GM20000 (cell line): ENCODE measurements at regions not wholly inside any gene's neighbourhood (a gene's known extent, or its start where the extent isn't known, plus 50 kb on each side); places are given as distances from the start of the nearest gene placed in this dataset.
"Not testable (repeated sequence)": the region's sequence is repeated elsewhere in the genome, so short reads cannot be mapped to it uniquely, and the experiment has no call there.

Experiments used
- DNase-seq: peaks from one replicate; pipeline ENCODE4 v3.0.0; 2012; ENCODE audit warnings: low spot score
- TF ChIP-seq, protein P1 (sequence below): IDR thresholded peaks from 2 replicates; pipeline ENCODE4 v1.5.1; 2012; ENCODE audit warnings: mild to moderate bottlenecking, control low read depth; ENCODE audit errors: extremely low read depth, missing control alignments

DNA sequence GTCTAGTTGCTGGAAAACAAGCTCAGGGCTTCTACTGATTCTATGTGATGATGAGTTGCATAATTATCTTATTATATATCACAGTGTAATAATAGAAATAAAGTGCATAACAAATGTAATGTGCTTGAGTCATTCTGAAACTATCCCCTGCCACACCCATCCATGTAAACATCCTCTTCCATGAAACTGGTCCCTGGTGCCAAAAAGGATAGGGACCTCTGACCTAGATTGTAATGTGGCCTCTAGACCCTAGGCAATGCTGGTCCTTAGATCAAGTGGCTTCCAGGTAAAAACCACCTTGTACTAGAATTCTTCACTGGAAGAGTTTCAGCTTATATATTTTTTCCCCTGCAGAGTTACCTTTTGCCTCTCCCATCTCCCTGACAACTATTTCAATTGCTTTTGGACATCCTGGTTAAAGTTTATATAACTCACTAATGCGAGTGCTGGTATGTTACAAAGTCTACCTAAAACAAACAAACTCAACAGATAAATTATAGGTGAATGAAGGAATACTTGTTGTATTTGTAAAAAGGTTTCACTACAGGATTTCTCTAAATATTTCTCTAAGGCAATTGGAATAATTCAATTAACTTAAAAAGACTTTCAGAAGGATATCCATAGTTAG lies 462.5 kb downstream of the NAV3 start:
- DNase-seq = no peak
- TF ChIP-seq, protein P1, sequence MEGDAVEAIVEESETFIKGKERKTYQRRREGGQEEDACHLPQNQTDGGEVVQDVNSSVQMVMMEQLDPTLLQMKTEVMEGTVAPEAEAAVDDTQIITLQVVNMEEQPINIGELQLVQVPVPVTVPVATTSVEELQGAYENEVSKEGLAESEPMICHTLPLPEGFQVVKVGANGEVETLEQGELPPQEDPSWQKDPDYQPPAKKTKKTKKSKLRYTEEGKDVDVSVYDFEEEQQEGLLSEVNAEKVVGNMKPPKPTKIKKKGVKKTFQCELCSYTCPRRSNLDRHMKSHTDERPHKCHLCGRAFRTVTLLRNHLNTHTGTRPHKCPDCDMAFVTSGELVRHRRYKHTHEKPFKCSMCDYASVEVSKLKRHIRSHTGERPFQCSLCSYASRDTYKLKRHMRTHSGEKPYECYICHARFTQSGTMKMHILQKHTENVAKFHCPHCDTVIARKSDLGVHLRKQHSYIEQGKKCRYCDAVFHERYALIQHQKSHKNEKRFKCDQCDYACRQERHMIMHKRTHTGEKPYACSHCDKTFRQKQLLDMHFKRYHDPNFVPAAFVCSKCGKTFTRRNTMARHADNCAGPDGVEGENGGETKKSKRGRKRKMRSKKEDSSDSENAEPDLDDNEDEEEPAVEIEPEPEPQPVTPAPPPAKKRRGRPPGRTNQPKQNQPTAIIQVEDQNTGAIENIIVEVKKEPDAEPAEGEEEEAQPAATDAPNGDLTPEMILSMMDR = no peak

DNA sequence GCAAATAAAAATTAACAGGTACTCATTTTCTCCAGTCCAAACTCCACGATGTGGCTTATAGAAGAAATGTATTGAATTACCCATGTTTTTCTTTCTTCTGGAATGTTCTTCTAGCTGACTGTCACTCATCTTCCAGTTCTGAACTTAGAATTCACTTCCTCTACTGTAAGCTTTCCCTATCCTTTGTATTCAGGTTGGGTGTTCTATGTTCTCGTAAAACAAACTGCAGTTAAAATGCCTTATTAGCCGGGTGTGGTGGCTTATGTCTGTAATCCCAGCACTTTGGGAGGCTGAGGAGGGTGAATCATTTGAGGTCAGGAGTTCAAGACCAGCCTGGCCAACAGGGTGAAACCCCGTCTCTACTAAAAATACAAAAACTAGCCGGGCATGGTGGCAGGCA lies 470.6 kb downstream of the NAV3 start:
- DNase-seq = not testable (repeated sequence)

DNA sequence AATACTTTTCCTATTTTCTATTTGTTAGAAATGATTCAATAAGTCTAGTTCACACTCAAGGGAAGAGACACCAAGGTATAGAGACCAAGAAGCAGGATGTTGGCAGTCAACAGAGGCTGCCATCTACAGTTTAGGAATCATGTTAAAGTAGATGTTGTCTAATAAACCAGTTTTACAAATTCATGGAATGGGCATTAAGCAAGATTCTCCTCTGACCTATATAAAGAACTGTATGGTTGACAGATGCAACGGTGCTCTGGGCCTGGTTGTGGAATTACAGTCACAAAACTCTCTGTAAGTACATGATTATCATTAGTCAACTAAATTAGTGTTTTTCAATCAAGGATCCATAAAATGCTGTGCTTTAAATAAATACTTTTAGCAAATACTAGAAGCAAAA lies 475.1 kb downstream of the NAV3 start:
- TF ChIP-seq, protein P1 = no peak
- DNase-seq = no peak

DNA sequence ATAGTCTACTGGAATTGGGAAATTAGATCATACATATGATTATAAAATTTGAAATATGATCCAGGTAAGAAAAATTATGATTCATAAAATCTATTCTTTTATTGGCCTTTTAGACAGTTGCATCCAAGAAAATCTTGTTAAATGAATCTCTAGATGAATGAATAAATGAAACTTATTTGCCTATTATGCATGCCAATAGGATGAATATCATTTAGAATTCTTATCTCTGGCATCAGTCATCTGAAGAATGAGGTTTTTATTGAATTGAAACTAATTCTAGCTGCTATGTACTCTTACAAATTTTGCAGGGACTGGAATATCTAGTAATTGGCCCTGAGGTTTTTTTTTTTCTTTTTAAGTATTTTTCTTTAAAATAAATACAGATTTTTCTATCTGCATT lies 475.5 kb downstream of the NAV3 start:
- TF ChIP-seq, protein P1 = no peak
- no peak for DNase-seq

DNA sequence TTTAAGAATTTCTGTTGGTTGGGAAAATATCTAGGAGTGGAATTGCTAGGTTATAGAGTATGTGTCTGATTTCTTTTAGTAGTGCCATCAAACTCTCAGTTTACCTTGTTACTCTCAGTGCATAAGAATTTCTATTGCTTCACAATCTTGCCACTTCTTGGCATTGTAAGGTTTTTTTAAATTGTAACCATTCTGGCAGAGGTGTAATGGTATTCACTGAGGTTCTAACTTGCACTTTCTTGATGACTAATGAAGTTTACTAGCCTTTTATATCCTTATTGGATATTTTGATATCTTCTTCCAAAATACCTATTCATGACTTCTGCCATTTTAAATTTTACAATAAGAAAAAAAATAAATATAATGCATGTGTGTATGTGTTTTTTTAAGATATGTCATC lies 478.0 kb downstream of the NAV3 start:
- TF ChIP-seq, protein P1 = no peak
- DNase-seq = no peak

DNA sequence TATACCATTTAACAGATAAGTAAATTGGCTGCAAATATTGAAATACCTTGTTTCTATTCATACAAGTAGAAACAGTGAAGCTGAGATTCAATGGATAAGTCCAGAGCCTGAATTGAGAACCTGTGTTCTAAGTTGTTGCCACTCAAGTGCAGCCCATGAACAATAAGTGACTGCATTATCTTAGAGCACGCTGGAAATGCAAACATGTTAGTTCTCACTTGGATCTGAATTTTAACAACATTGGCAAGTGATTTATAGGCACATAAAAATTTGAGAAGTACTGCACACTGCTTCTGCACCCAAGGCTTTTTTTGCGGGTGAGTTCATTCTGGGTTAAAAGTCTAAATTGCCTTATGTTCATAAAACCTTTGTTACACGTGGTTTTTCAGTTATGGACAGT lies 484.3 kb downstream of the NAV3 start:
- no peak for DNase-seq
- TF ChIP-seq, protein P1 = no peak

DNA sequence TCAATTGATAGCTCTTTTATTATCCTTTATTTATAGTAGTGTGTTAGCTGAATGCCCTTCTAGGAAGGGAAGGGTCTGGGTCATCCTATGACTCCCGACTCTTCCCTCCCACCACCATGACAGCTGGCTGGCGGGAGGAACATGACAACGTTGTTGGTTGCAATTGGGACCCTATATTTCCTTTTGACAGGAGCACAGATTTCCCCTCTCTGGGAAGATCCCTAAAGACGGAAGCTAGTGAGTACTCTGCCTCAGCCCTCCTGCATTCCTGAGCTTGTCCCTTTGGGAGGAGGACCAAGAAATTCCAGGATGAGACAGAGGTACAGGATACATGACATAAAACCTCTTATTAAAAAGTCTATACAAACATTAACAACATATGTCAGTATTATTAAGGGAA lies 485.4 kb downstream of the NAV3 start:
- no peak for DNase-seq
- TF ChIP-seq, protein P1 = no peak

DNA sequence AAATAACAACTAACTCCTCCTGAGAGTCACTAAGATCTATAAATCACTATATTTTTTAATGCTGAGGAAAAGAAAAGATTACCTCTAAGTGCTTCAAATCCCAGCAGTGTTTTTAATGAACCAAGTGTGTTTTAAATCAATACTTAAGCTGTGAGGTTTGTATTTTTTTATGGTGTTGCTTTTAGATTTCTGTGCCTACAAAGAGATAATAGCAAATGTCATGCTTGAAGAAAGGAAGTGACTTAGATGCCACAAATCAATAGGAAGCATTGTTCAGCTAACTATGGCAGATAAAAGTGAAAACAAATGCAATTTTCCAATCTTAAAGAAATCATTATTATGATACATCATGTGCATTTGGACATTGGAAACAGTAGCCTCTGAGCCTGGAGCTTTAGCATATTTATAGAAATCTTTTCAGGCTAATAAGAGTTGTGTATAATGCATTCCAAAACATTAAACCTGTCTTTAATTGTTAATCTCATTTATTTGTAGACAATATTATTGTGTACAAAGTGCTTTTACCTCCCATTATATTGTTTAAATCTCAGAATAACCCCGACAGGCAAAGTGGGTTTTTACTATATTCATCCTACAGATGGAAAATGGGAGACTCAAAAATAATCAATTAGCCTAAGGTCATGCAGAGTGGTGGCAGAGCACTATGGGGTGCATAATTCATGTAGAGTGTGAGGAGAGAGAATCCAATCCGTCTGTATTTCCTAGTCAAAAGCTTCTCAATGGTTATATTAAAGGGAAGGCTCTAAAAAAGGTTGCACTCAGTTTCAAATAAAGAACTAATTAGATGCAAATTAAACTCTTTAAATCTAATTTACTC lies 486.2 kb downstream of the NAV3 start:
- TF ChIP-seq, protein P1 = no peak
- no peak for DNase-seq
